ENCODE measurements at regions not wholly inside any gene's neighbourhood (a gene's known extent, or its start where the extent isn't known, plus 50 kb on each side); places are given as distances from the start of the nearest gene placed in this dataset.

DNA sequence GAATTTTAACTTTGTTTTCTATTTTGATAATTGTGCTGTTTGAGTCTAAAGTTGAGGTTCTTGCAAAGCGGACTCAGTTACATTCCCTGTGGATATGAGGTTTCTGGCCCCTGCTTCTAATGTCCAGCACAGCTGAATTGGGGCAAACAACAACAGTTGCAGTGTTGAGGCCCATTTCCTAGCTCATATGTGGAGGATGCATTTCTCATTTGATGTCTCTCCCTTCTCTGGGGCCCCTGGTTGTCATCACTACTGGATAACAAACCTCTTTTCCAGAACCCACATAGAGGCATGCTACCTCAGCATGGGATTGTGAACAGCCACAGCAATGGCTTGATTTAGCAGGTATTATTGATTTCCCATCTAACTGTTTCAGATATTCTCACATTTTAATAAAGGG lies 208.2 kb upstream of the VSTM2A start:
- DNase-seq (ENCODE audit: extremely low read depth in 1 of 4, low spot score in 3 of 4), result no peak
- no TSS peak for BruUV-seq (replicated peaks)
- H3K4me3 ChIP-seq, result no peak overlapping the region
- no peak for FAIRE-seq
- no peaks in the 10 kb centered on the region for H4K20me1 ChIP-seq (replicated peaks; ENCODE audit: control insufficient read depth, insufficient read depth, low read length)
- no peaks in the 10 kb centered on the region for H3K79me2 ChIP-seq (ENCODE audit: control insufficient read depth, insufficient read depth, low read length)
- no peak overlapping the region for H3K4me2 ChIP-seq (ENCODE audit: insufficient read depth, low read length)
- H3K27me3 ChIP-seq (ENCODE audit: control insufficient read depth in 2 of 2, insufficient read depth in 2 of 2, low read length in 2 of 2), result no peaks in the 10 kb centered on the region
- no peak overlapping the region for H2AFZ ChIP-seq (ENCODE audit: low read depth, low read length)
- no peaks in the 10 kb centered on the region for H3K36me3 ChIP-seq (ENCODE audit: control insufficient read depth, insufficient read depth, low read length)
- TF ChIP-seq ZNF23 (CRISPR knock-in tag; IDR thresholded peaks at IDR 0.05) (no peak), ZNF639 (CRISPR knock-in tag; conservative IDR thresholded peaks at IDR 0.05 in 1 of 2, IDR thresholded peaks at IDR 0.05 in 1 of 2) (no peak), CUX1 (CRISPR knock-in tag; IDR thresholded peaks at IDR 0.05) (no peak), HNRNPL (IDR thresholded peaks at IDR 0.05; ENCODE audit: low read depth, low read length) (no peak), ZNF24 (IDR thresholded peaks at IDR 0.05) (no peak), MCM5 (IDR thresholded peaks at IDR 0.05; ENCODE audit: low read depth) (no peak), MCM2 (IDR thresholded peaks at IDR 0.05; ENCODE audit: low read depth) (no peak), MEIS2 (IDR thresholded peaks at IDR 0.05; ENCODE audit: partially characterized antibody) (no peak), DPF2 (IDR thresholded peaks at IDR 0.05) (no peak), ZNF780A (CRISPR knock-in tag; IDR thresholded peaks at IDR 0.05) (no peak)
- TF ChIP-seq, protein P1, sequence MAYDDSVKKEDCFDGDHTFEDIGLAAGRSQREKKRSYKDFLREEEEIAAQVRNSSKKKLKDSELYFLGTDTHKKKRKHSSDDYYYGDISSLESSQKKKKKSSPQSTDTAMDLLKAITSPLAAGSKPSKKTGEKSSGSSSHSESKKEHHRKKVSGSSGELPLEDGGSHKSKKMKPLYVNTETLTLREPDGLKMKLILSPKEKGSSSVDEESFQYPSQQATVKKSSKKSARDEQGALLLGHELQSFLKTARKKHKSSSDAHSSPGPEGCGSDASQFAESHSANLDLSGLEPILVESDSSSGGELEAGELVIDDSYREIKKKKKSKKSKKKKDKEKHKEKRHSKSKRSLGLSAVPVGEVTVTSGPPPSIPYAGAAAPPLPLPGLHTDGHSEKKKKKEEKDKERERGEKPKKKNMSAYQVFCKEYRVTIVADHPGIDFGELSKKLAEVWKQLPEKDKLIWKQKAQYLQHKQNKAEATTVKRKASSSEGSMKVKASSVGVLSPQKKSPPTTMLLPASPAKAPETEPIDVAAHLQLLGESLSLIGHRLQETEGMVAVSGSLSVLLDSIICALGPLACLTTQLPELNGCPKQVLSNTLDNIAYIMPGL (CRISPR knock-in tag; IDR thresholded peaks at IDR 0.05), result no peak
- no peaks in the 10 kb centered on the region for H3K9me1 ChIP-seq (ENCODE audit: control insufficient read depth, insufficient read depth, low read length)
- H3K27ac ChIP-seq (ENCODE audit: extremely low read depth, low read depth, low read length), result no peak overlapping the region
- no peak for ATAC-seq
- ChIA-PET POLR2A (no interaction called here), CTCF (ENCODE audit: low intra/inter-chr PET ratio) (no interaction called here)
- WGBS (ENCODE audit: insufficient coverage, low coverage, missing lambda C conversion rate), result 0% methylated on average over 1 of the region's 1 CpG
- intact Hi-C loops (cut with micrococcal nuclease), result no loop called here
- H3K9ac ChIP-seq (ENCODE audit: insufficient read depth in 1 of 2, low read depth in 2 of 2, low read length in 2 of 2), result no peak overlapping the region
- in situ Hi-C loops (cut with MboI), result no loop called here
- no peaks in the 10 kb centered on the region for H3K9me3 ChIP-seq (replicated peaks; ENCODE audit: control insufficient read depth, insufficient read depth, low read depth, low read length)
- no peaks in the 10 kb centered on the region for H3K4me1 ChIP-seq (replicated peaks in 1 of 2; ENCODE audit: control insufficient read depth in 2 of 2, insufficient read depth in 2 of 2, low read length in 2 of 2)
